Activated CD4-positive, alpha-beta T cell treated with anti-CD3 and anti-CD28 coated beads, Interleukin-2, amount 10 ng/mL, durations not matched to agents 24 days and 14 days (primary cell): ENCODE measurements at regions not wholly inside any gene's neighbourhood (a gene's known extent, or its start where the extent isn't known, plus 50 kb on each side); places are given as distances from the start of the nearest gene placed in this dataset.

ENCODE experiments used
- DNase-seq: peaks from one replicate; pipeline ENCODE4 v3.0.0; 2022
- H3K27ac Mint-ChIP-seq: one replicate; pipeline ENCODE4 v1.8.0; 2022; ENCODE audit warnings: mild to moderate bottlenecking, mixed read lengths
- H3K27me3 Mint-ChIP-seq: one replicate; pipeline ENCODE4 v1.8.0; 2022; ENCODE audit warnings: mixed read lengths
- H3K36me3 Mint-ChIP-seq: one replicate; pipeline ENCODE4 v1.8.0; 2022; ENCODE audit warnings: low read depth, mild to moderate bottlenecking, mixed read lengths
- H3K4me1 Mint-ChIP-seq: one replicate; pipeline ENCODE4 v1.8.0; 2021; ENCODE audit warnings: mixed read lengths
- H3K4me3 Mint-ChIP-seq: one replicate; pipeline ENCODE4 v1.8.0; 2022; ENCODE audit warnings: mild to moderate bottlenecking, moderate library complexity, mixed read lengths
- H3K9me3 Mint-ChIP-seq: one replicate; pipeline ENCODE4 v1.8.0; 2021; ENCODE audit warnings: mixed read lengths
- intact Hi-C: fragments of 100-400 bp; cut with micrococcal nuclease; formaldehyde crosslinking; loops from one replicate; pipeline ENCODE4 v1.15.1; 2023

- Mint-ChIP-seq H3K27me3 (peaks cover 24% of the 10 kb centered on the region), H3K27ac (no peak overlapping the region), H3K4me3 (no peak overlapping the region), H3K9me3 (no peaks in the 10 kb centered on the region), H3K4me1 (no peaks in the 10 kb centered on the region), H3K36me3 (no peaks in the 10 kb centered on the region)
- intact Hi-C loops: no loop called here
- DNase-seq: no peak
Observed at GRCh38 chr1:198068285-198068684, 88.5 kb upstream of the NEK7 start.

- Mint-ChIP-seq H3K27me3 (peaks cover 25% of the 10 kb centered on the region), H3K4me3 (no peak overlapping the region), H3K4me1 (no peaks in the 10 kb centered on the region), H3K36me3 (no peaks in the 10 kb centered on the region), H3K27ac (no peak overlapping the region), H3K9me3 (no peaks in the 10 kb centered on the region)
- intact Hi-C loops: no loop called here
- DNase-seq: no peak
Observed at GRCh38 chr1:198072177-198072576, 84.6 kb upstream of the NEK7 start.

- Mint-ChIP-seq H3K9me3 (peaks cover 4% of the 10 kb centered on the region), H3K27me3 (peaks cover 15% of the 10 kb centered on the region)
Observed at GRCh38 chr1:198075296-198075695, 81.5 kb upstream of the NEK7 start.

GRCh38 chr1:198079432-198079951, 77.3 kb upstream of the NEK7 start:
- Mint-ChIP-seq H3K9me3 (peaks cover 4% of the 10 kb centered on the region), H3K27ac (no peak overlapping the region), H3K36me3 (no peaks in the 10 kb centered on the region), H3K27me3 (peaks cover 9% of the 10 kb centered on the region), H3K4me3 (no peak overlapping the region), H3K4me1 (no peaks in the 10 kb centered on the region)
- DNase-seq: no peak
- intact Hi-C loops: no loop called here

More at GRCh38 chr1:198075296-198075695, 81.5 kb upstream of the NEK7 start:
- intact Hi-C loops: no loop called here
- no peak overlapping the region for H3K4me3 Mint-ChIP-seq
- H3K27ac Mint-ChIP-seq: no peak overlapping the region
- no peaks in the 10 kb centered on the region for H3K36me3 Mint-ChIP-seq
- no peak for DNase-seq
- no peaks in the 10 kb centered on the region for H3K4me1 Mint-ChIP-seq

- peaks cover 6% of the 10 kb centered on the region for H3K27me3 Mint-ChIP-seq
- intact Hi-C loops: loop anchor here (10.0 kb wide), 1 partner anchor 612 kb away; no protein-coding TSS in a partner anchor
- H3K36me3 Mint-ChIP-seq: no peaks in the 10 kb centered on the region
- H3K4me3 Mint-ChIP-seq: no peak overlapping the region
- H3K27ac Mint-ChIP-seq: no peak overlapping the region
- peaks cover 4% of the 10 kb centered on the region for H3K9me3 Mint-ChIP-seq
- H3K4me1 Mint-ChIP-seq: no peaks in the 10 kb centered on the region
- no peak for DNase-seq
Observed at GRCh38 chr1:198082576-198082975, 74.2 kb upstream of the NEK7 start.

- Mint-ChIP-seq H3K4me1 (peaks cover 2% of the 10 kb centered on the region), H3K27ac (no peak overlapping the region), H3K9me3 (peaks cover 2% of the 10 kb centered on the region), H3K36me3 (no peaks in the 10 kb centered on the region), H3K27me3 (peaks cover 6% of the 10 kb centered on the region), H3K4me3 (no peak overlapping the region)
- no peak for DNase-seq
- intact Hi-C loops: loop anchor here (10.0 kb wide), 1 partner anchor 611 kb away; no protein-coding TSS in a partner anchor
Observed at GRCh38 chr1:198083549-198083948, 73.2 kb upstream of the NEK7 start.

- Mint-ChIP-seq H3K9me3 (no peaks in the 10 kb centered on the region), H3K36me3 (no peaks in the 10 kb centered on the region), H3K27me3 (peaks cover 6% of the 10 kb centered on the region), H3K4me3 (no peak overlapping the region), H3K4me1 (peaks cover 6% of the 10 kb centered on the region), H3K27ac (no peak overlapping the region)
- DNase-seq: no peak
- intact Hi-C loops: loop anchor here (10.0 kb wide), 1 partner anchor 610 kb away; no protein-coding TSS in a partner anchor
Observed at GRCh38 chr1:198084241-198084908, 72.4 kb upstream of the NEK7 start.

GRCh38 chr1:198086051-198086745, 70.6 kb upstream of the NEK7 start:
- Mint-ChIP-seq H3K27ac (no peak overlapping the region), H3K27me3 (peaks cover 6% of the 10 kb centered on the region), H3K36me3 (no peaks in the 10 kb centered on the region), H3K9me3 (no peaks in the 10 kb centered on the region), H3K4me1 (peaks cover 6% of the 10 kb centered on the region), H3K4me3 (no peak overlapping the region)
- intact Hi-C loops: loop anchor here (5.0 to 10.0 kb wide), 2 partner anchors 171 to 609 kb away; no protein-coding TSS in a partner anchor
- no peak for DNase-seq

GRCh38 chr1:198087831-198088230, 69.0 kb upstream of the NEK7 start:
- H3K27ac Mint-ChIP-seq: no peak overlapping the region
- intact Hi-C loops: loop anchor here (1.0 to 10.0 kb wide), 5 partner anchors 68 to 607 kb away; partner anchors contain the start of gene NEK7
- peaks cover 4% of the 10 kb centered on the region for H3K27me3 Mint-ChIP-seq
- H3K4me3 Mint-ChIP-seq: no peak overlapping the region
- no peaks in the 10 kb centered on the region for H3K36me3 Mint-ChIP-seq
- H3K9me3 Mint-ChIP-seq: no peaks in the 10 kb centered on the region
- peaks cover 6% of the 10 kb centered on the region for H3K4me1 Mint-ChIP-seq
- DNase-seq: no peak

- Mint-ChIP-seq H3K4me1 (peaks cover 6% of the 10 kb centered on the region), H3K36me3 (no peaks in the 10 kb centered on the region), H3K27ac (no peak overlapping the region), H3K4me3 (no peak overlapping the region), H3K27me3 (peaks cover 3% of the 10 kb centered on the region), H3K9me3 (no peaks in the 10 kb centered on the region)
- peak; percentile 68 for DNase-seq
- intact Hi-C loops: loop anchor here (1.0 to 10.0 kb wide), 5 partner anchors 68 to 606 kb away; partner anchors contain the start of gene NEK7
Observed at GRCh38 chr1:198088360-198089071, 68.3 kb upstream of the NEK7 start.

GRCh38 chr1:198096390-198096789, 60.4 kb upstream of the NEK7 start:
- intact Hi-C loops: no loop called here
- DNase-seq: no peak
- H3K27ac Mint-ChIP-seq: no peak overlapping the region
- no peaks in the 10 kb centered on the region for H3K36me3 Mint-ChIP-seq
- peaks cover 3% of the 10 kb centered on the region for H3K27me3 Mint-ChIP-seq
- H3K4me1 Mint-ChIP-seq: no peaks in the 10 kb centered on the region
- H3K4me3 Mint-ChIP-seq: no peak overlapping the region
- peaks cover 8% of the 10 kb centered on the region for H3K9me3 Mint-ChIP-seq

GRCh38 chr1:198099755-198100154, 57.0 kb upstream of the NEK7 start:
- peaks cover 12% of the 10 kb centered on the region for H3K4me1 Mint-ChIP-seq
- no peaks in the 10 kb centered on the region for H3K36me3 Mint-ChIP-seq
- H3K9me3 Mint-ChIP-seq: peaks cover 8% of the 10 kb centered on the region
- no peak overlapping the region for H3K27ac Mint-ChIP-seq
- H3K4me3 Mint-ChIP-seq: no peak overlapping the region
- H3K27me3 Mint-ChIP-seq: peaks cover 3% of the 10 kb centered on the region
- no peak for DNase-seq
- intact Hi-C loops: no loop called here

- H3K36me3 Mint-ChIP-seq: no peaks in the 10 kb centered on the region
- peaks cover 2% of the 10 kb centered on the region for H3K27me3 Mint-ChIP-seq
- intact Hi-C loops: no loop called here
- H3K4me3 Mint-ChIP-seq: no peak overlapping the region
- H3K9me3 Mint-ChIP-seq: peaks cover 8% of the 10 kb centered on the region
- no peak for DNase-seq
- peaks cover 12% of the 10 kb centered on the region for H3K4me1 Mint-ChIP-seq
- no peak overlapping the region for H3K27ac Mint-ChIP-seq
Observed at GRCh38 chr1:198101716-198102453, 54.9 kb upstream of the NEK7 start.
